ENCODE measurements at regions not wholly inside any gene's neighbourhood (a gene's known extent, or its start where the extent isn't known, plus 50 kb on each side); places are given as distances from the start of the nearest gene placed in this dataset.

DNA sequence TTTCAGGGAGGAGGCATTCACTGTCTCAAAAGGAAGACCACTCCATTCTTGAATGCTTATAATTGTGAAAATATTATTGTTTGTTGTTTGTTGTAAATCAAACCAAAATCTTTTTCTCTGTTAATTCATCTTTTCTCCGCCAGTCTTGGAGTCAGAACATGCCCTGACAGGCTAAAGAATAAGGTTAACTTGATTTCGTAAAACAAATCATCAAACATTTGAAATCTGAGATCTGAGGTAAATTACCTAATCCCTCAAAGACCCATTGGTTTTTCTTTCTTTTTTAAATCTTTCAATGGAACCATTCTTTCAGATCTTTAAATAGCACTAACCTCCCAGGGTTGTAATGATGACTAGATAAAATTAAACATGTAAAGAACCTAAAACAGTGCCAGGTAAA is 430.1 kb upstream of the PTBP2 start:
- Histone ChIP-seq H3K27me3 (ENCODE audit: control insufficient read depth in 1 of 2, insufficient read depth in 2 of 2, low read length in 2 of 2) (no peaks in the 10 kb centered on the region), H3K4me2 (ENCODE audit: low read depth, low read length) (no peak overlapping the region), H3K9ac (ENCODE audit: insufficient read depth, low read depth, low read length) (no peak overlapping the region), H3K79me2 (ENCODE audit: insufficient read depth, low read length) (no peaks in the 10 kb centered on the region), H3K4me3 (replicated peaks in 1 of 3; ENCODE audit: insufficient read depth in 1 of 3, low read depth in 2 of 3, low read length in 3 of 3) (no peak overlapping the region), H2AFZ (ENCODE audit: low read length) (no peak overlapping the region), H3K4me1 (ENCODE audit: insufficient read depth, low read length) (no peaks in the 10 kb centered on the region), H3K27ac (ENCODE audit: extremely low read length, insufficient read depth, low read length) (no peak overlapping the region), H3K36me3 (replicated peaks in 1 of 2; ENCODE audit: control insufficient read depth in 1 of 2, insufficient read depth in 2 of 2, low read length in 2 of 2) (no peaks in the 10 kb centered on the region), H4K20me1 (ENCODE audit: insufficient read depth, low read length) (no peaks in the 10 kb centered on the region), H3K9me3 (ENCODE audit: low read length) (peaks cover 50% of the 10 kb centered on the region)
- no TSS peak for BruUV-seq (replicated peaks)
- 0% methylated on average over 2 of the region's 2 CpGs for WGBS (ENCODE audit: low lambda C conversion rate)
- POLR2A ChIA-PET = no interaction called here
- FAIRE-seq (no peak), DNase-seq (ENCODE audit: low spot score) (no peak), ATAC-seq (no peak)
- CTCF ChIA-PET (ENCODE audit: low intra/inter-chr PET ratio, low total read pairs) = no interaction called here
- in situ Hi-C loops (cut with HindIII; ENCODE audit: extremely low pct_ligation_motif_present, low pct_unique_long_range_greater_than_20kb) (no loop called here), intact Hi-C loops (cut with micrococcal nuclease; ENCODE audit: unreplicated experiment) (no loop called here)
- no peak for TF ChIP-seq ZNF749 (CRISPR knock-in tag; IDR thresholded peaks at IDR 0.05; ENCODE audit: borderline replicate concordance)
- no peak for TF ChIP-seq ZNF3 (CRISPR knock-in tag; IDR thresholded peaks at IDR 0.05)
- TF ChIP-seq MZF1 (CRISPR knock-in tag; IDR thresholded peaks at IDR 0.05; ENCODE audit: borderline replicate concordance) = no peak

DNA sequence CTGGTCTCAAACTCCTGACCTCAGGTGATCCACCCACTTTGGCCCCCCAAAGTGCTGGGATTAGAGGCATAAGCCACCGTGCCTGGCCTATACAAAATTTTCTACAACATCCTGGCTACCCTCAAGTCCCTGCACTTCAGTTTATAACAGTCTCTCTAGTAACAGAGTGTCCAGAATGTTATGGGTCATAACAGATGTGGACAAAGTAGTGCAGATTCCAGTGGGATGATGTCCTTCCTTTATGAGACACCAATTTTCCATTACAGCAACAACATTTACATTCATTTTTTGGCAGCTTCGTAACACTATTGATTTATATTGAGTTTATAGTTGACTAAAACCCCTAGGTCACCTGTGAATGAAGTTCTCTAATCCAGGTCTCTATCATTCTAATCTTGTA is 429.4 kb upstream of the PTBP2 start:
- Histone ChIP-seq H3K27me3 (ENCODE audit: control insufficient read depth in 1 of 2, insufficient read depth in 2 of 2, low read length in 2 of 2) (no peaks in the 10 kb centered on the region), H3K36me3 (replicated peaks in 1 of 2; ENCODE audit: control insufficient read depth in 1 of 2, insufficient read depth in 2 of 2, low read length in 2 of 2) (no peaks in the 10 kb centered on the region), H2AFZ (ENCODE audit: low read length) (no peak overlapping the region), H4K20me1 (ENCODE audit: insufficient read depth, low read length) (no peaks in the 10 kb centered on the region), H3K4me1 (ENCODE audit: insufficient read depth, low read length) (no peaks in the 10 kb centered on the region), H3K9me3 (ENCODE audit: low read length) (peaks cover 43% of the 10 kb centered on the region), H3K4me3 (replicated peaks in 1 of 3; ENCODE audit: insufficient read depth in 1 of 3, low read depth in 2 of 3, low read length in 3 of 3) (no peak overlapping the region), H3K79me2 (ENCODE audit: insufficient read depth, low read length) (no peaks in the 10 kb centered on the region), H3K9ac (ENCODE audit: insufficient read depth, low read depth, low read length) (no peak overlapping the region), H3K4me2 (ENCODE audit: low read depth, low read length) (no peak overlapping the region), H3K27ac (ENCODE audit: extremely low read length, insufficient read depth, low read length) (no peak overlapping the region)
- no peak for DNase-seq (ENCODE audit: low spot score)
- CTCF ChIA-PET (ENCODE audit: low intra/inter-chr PET ratio, low total read pairs) = no interaction called here
- POLR2A ChIA-PET = no interaction called here
- in situ Hi-C loops (cut with HindIII; ENCODE audit: extremely low pct_ligation_motif_present, low pct_unique_long_range_greater_than_20kb) (no loop called here), intact Hi-C loops (cut with micrococcal nuclease; ENCODE audit: unreplicated experiment) (no loop called here)
- BruUV-seq (replicated peaks) = no TSS peak
- ATAC-seq = no peak
- 4% methylated on average over 1 of the region's 2 CpGs for WGBS (ENCODE audit: low lambda C conversion rate)
- TF ChIP-seq, protein P1, sequence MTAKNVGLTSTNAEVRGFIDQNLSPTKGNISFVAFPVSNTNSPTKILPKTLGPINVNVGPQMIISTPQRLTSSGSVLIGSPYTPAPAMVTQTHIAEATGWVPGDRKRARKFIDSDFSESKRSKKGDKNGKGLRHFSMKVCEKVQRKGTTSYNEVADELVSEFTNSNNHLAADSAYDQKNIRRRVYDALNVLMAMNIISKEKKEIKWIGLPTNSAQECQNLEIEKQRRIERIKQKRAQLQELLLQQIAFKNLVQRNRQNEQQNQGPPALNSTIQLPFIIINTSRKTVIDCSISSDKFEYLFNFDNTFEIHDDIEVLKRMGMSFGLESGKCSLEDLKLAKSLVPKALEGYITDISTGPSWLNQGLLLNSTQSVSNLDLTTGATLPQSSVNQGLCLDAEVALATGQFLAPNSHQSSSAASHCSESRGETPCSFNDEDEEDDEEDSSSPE (CRISPR knock-in tag; IDR thresholded peaks at IDR 0.05) = no peak
- TF ChIP-seq SAP130 (CRISPR knock-in tag; IDR thresholded peaks at IDR 0.05; ENCODE audit: low read depth) = no peak
- TF ChIP-seq ZNF841 (CRISPR knock-in tag; IDR thresholded peaks at IDR 0.05; ENCODE audit: borderline replicate concordance) = no peak
- no peak for TF ChIP-seq ZNF816 (CRISPR knock-in tag; IDR thresholded peaks at IDR 0.05; ENCODE audit: borderline replicate concordance)
- TF ChIP-seq ZNF33A (CRISPR knock-in tag; IDR thresholded peaks at IDR 0.05; ENCODE audit: borderline replicate concordance) = no peak
- TF ChIP-seq CHCHD3 (CRISPR knock-in tag; IDR thresholded peaks at IDR 0.05) = no peak
- TF ChIP-seq EP300 (IDR thresholded peaks at IDR 0.05; ENCODE audit: low read depth in 2 of 2, low read length in 2 of 2) = no peak
- no peak for TF ChIP-seq EP300 (CRISPR knock-in tag; IDR thresholded peaks at IDR 0.05; ENCODE audit: borderline replicate concordance)
- no peak for TF ChIP-seq SPEN (CRISPR knock-in tag; IDR thresholded peaks at IDR 0.05; ENCODE audit: low read depth)
- TF ChIP-seq ZNF383 (CRISPR knock-in tag; IDR thresholded peaks at IDR 0.05; ENCODE audit: borderline replicate concordance) = no peak
- no peak for TF ChIP-seq ZNF563 (CRISPR knock-in tag; IDR thresholded peaks at IDR 0.05)
- TF ChIP-seq TGIF2 (CRISPR knock-in tag; IDR thresholded peaks at IDR 0.05) = no peak
- no peak for TF ChIP-seq RNF2 (conservative IDR thresholded peaks at IDR 0.05; ENCODE audit: low read depth)
- FAIRE-seq = no peak
